Activated CD8-positive, alpha-beta memory T cell treated with anti-CD3 and anti-CD28 coated beads, Interleukin-2, amount 10 ng/mL, durations not matched to agents 7 days and 5 days (primary cell): ENCODE measurements at regions not wholly inside any gene's neighbourhood (a gene's known extent, or its start where the extent isn't known, plus 50 kb on each side); places are given as distances from the start of the nearest gene placed in this dataset.
"Not testable (repeated sequence)": the region's sequence is repeated elsewhere in the genome, so short reads cannot be mapped to it uniquely, and the experiment has no call there.

Experiments used
- ATAC-seq: fragments of 150-1000 bp; cut with Tn5 transposase; one replicate; pipeline ENCODE4 v1.10.0; 2021; ENCODE audit warnings: moderate library complexity
- CTCF ChIA-PET: fragments of 350-600 bp; sonication (Branson Sonifier 250); formaldehyde crosslinking; loops from one replicate; lab custom pipeline; 2021; ENCODE audit warnings: antibody characterized with exemption; lab: Charles Lee
- DNase-seq: peaks from one replicate; pipeline ENCODE4 v3.0.0-alpha.2; 2020
- H3K27ac Mint-ChIP-seq: one replicate; pipeline ENCODE4 v1.8.0; 2021; ENCODE audit warnings: mild to moderate bottlenecking, mixed read lengths
- H3K27me3 Mint-ChIP-seq: one replicate; pipeline ENCODE4 v1.8.0; 2021; ENCODE audit warnings: mixed read lengths
- H3K36me3 Mint-ChIP-seq: one replicate; pipeline ENCODE4 v1.8.0; 2021; ENCODE audit warnings: mild to moderate bottlenecking, mixed read lengths
- H3K4me1 Mint-ChIP-seq: one replicate; pipeline ENCODE4 v1.8.0; 2021; ENCODE audit warnings: mixed read lengths
- H3K4me3 Mint-ChIP-seq: one replicate; pipeline ENCODE4 v1.8.0; 2021; ENCODE audit warnings: mild to moderate bottlenecking, moderate library complexity, mixed read lengths
- H3K9me3 Mint-ChIP-seq: one replicate; pipeline ENCODE4 v1.8.0; 2022; ENCODE audit warnings: low read depth, mixed read lengths

GRCh38 chr12:75865315-75865714 lies 166.3 kb downstream of the PHLDA1 start:
- CTCF ChIA-PET: no interaction called here
- H3K27ac Mint-ChIP-seq: no peak overlapping the region
- H3K4me3 Mint-ChIP-seq: no peak overlapping the region
- peaks cover 4% of the 10 kb centered on the region for H3K9me3 Mint-ChIP-seq
- DNase-seq (no peak), ATAC-seq (no peak)
- H3K36me3 Mint-ChIP-seq: peaks cover 6% of the 10 kb centered on the region
- H3K4me1 Mint-ChIP-seq: peaks cover 7% of the 10 kb centered on the region
- no peaks in the 10 kb centered on the region for H3K27me3 Mint-ChIP-seq

- peaks cover 6% of the 10 kb centered on the region for H3K36me3 Mint-ChIP-seq
- ATAC-seq (no peak), DNase-seq (no peak)
- H3K4me3 Mint-ChIP-seq: no peak overlapping the region
- peaks cover 4% of the 10 kb centered on the region for H3K9me3 Mint-ChIP-seq
- H3K27me3 Mint-ChIP-seq: no peaks in the 10 kb centered on the region
- no peak overlapping the region for H3K27ac Mint-ChIP-seq
- H3K4me1 Mint-ChIP-seq: peaks cover 7% of the 10 kb centered on the region
- CTCF ChIA-PET: no interaction called here
Observed at GRCh38 chr12:75864161-75864560, 167.4 kb downstream of the PHLDA1 start.

GRCh38 chr12:75863533-75863932 lies 168.0 kb downstream of the PHLDA1 start:
- peaks cover 7% of the 10 kb centered on the region for H3K4me1 Mint-ChIP-seq
- peaks cover 4% of the 10 kb centered on the region for H3K9me3 Mint-ChIP-seq
- ATAC-seq (no peak), DNase-seq (no peak)
- CTCF ChIA-PET: no interaction called here
- H3K27ac Mint-ChIP-seq: no peak overlapping the region
- H3K27me3 Mint-ChIP-seq: no peaks in the 10 kb centered on the region
- H3K4me3 Mint-ChIP-seq: no peak overlapping the region
- peaks cover 6% of the 10 kb centered on the region for H3K36me3 Mint-ChIP-seq

DNA sequence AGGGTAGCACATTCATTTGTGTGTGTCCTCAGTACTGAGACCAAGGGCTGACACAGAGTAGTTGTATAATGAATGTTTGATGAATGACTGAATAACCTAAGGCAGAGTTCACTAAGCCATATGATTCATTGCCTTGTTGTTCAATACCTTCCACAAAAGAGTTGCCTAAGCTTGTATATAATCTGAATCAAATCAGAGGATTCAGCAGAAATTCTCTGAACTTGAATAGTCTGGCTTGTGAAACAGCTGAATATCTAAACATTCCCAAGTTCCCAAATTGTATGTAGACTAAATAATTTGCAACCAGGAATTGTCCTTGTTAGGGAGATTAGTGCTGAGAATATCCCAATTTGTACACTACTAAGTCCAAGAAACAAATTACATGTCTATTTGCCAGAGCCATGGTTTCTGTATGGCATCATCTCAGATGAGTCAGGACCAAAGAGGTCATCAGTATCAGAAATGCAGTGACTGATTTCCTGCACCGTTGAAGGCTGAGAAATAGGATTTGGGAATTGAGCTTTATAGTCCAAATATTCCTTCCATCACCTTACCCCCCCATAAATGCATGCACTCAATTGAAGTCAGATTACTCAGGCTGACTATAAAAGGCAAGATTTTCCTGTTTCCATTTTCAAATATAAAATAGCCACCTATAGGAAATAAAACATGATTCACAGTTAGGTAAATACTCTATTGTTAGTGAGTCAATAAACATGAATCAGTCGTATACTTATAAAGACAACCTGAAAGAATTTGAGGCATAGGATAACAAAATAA lies 168.7 kb downstream of the PHLDA1 start:
- Mint-ChIP-seq H3K36me3 (peaks cover 6% of the 10 kb centered on the region), H3K27me3 (no peaks in the 10 kb centered on the region), H3K27ac (no peak overlapping the region), H3K4me1 (peaks cover 7% of the 10 kb centered on the region), H3K4me3 (no peak overlapping the region), H3K9me3 (peaks cover 4% of the 10 kb centered on the region)
- no peak for ATAC-seq
- CTCF ChIA-PET: no interaction called here
- DNase-seq: no peak

GRCh38 chr12:75859868-75860267 lies 171.7 kb downstream of the PHLDA1 start:
- Mint-ChIP-seq H3K9me3 (no peaks in the 10 kb centered on the region), H3K4me1 (no peaks in the 10 kb centered on the region), H3K27ac (no peak overlapping the region), H3K27me3 (peaks cover 4% of the 10 kb centered on the region), H3K4me3 (no peak overlapping the region), H3K36me3 (no peaks in the 10 kb centered on the region)
- CTCF ChIA-PET: no interaction called here
- ATAC-seq: no peak
- DNase-seq: no peak

DNA sequence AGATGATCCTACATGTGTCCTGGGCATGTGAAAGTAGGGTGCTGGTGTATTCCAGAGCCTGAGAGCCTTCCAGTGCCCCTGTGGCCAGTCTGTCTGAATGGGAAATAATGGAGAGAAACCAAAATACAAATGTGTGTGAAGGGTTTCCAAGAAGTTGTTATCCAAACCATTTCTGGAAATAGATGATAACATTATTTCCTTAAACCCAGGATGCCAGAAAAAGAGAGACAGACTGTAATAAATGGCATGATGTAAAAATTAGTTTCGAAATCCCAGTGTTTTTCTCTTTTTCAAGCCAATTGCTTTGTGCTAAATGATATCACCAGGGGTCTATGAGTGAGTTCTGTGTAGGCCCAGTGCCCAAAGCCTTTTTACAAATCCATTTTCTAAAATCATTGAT lies 175.3 kb downstream of the PHLDA1 start:
- H3K4me1 Mint-ChIP-seq: no peaks in the 10 kb centered on the region
- H3K36me3 Mint-ChIP-seq: no peaks in the 10 kb centered on the region
- DNase-seq (no peak), ATAC-seq (no peak)
- H3K9me3 Mint-ChIP-seq: no peaks in the 10 kb centered on the region
- H3K27me3 Mint-ChIP-seq: peaks cover 27% of the 10 kb centered on the region
- no peak overlapping the region for H3K27ac Mint-ChIP-seq
- CTCF ChIA-PET: no interaction called here
- H3K4me3 Mint-ChIP-seq: no peak overlapping the region

- H3K4me1 Mint-ChIP-seq: peaks cover 2% of the 10 kb centered on the region
- H3K9me3 Mint-ChIP-seq: no peaks in the 10 kb centered on the region
Observed at GRCh38 chr12:75855360-75855759, 176.2 kb downstream of the PHLDA1 start.

GRCh38 chr12:75854681-75855309 lies 176.8 kb downstream of the PHLDA1 start:
- CTCF ChIA-PET: interaction anchor here (0.7 to 1.4 kb wide), 2 partner anchors 10 to 13 kb away, joined by 3 read pairs; no protein-coding TSS in a partner anchor
- Mint-ChIP-seq H3K27ac (no peak overlapping the region), H3K4me3 (no peak overlapping the region), H3K4me1 (peaks cover 6% of the 10 kb centered on the region), H3K9me3 (no peaks in the 10 kb centered on the region), H3K27me3 (peaks cover 27% of the 10 kb centered on the region), H3K36me3 (peaks cover 4% of the 10 kb centered on the region)
- DNase-seq: no peak
- ATAC-seq: no peak

More at GRCh38 chr12:75855360-75855759, 176.2 kb downstream of the PHLDA1 start:
- DNase-seq (no peak), ATAC-seq (no peak)
- Mint-ChIP-seq H3K27ac (no peak overlapping the region), H3K4me3 (no peak overlapping the region), H3K27me3 (peaks cover 27% of the 10 kb centered on the region), H3K36me3 (peaks cover 2% of the 10 kb centered on the region)
- CTCF ChIA-PET: interaction anchor here (0.7 kb wide), 1 partner anchor 12 kb away, joined by 3 read pairs; no protein-coding TSS in a partner anchor

DNA sequence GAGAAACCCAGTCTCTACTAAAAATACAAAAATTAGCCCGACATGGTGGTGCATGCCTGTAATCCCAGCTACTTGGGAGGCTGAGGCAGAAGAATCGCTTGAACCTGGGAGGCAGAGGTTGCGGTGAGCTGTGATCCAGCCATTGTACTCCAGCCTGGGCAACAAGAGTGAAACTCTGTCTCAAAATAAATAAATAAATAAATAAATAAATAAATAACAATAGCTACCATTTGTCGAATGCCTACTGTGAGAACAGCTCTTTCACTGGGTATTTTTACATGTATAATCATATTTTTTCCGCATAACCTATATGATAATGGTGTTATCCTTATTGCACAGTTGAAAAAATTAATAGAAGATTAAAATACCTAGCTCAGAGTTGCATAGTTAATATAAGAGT lies 177.4 kb downstream of the PHLDA1 start:
- H3K4me3 Mint-ChIP-seq, DNase-seq, H3K27ac Mint-ChIP-seq, H3K4me1 Mint-ChIP-seq, H3K36me3 Mint-ChIP-seq, H3K9me3 Mint-ChIP-seq, ATAC-seq: not testable (repeated sequence)
- peaks cover 27% of the 10 kb centered on the region for H3K27me3 Mint-ChIP-seq
- CTCF ChIA-PET: interaction anchor here (1.4 kb wide), 1 partner anchor 10 kb away, joined by 3 read pairs; no protein-coding TSS in a partner anchor

- DNase-seq (no peak), ATAC-seq (no peak)
- Mint-ChIP-seq H3K4me1 (peaks cover 8% of the 10 kb centered on the region), H3K36me3 (peaks cover 4% of the 10 kb centered on the region), H3K27me3 (peaks cover 27% of the 10 kb centered on the region), H3K9me3 (no peaks in the 10 kb centered on the region), H3K27ac (no peak overlapping the region), H3K4me3 (no peak overlapping the region)
- CTCF ChIA-PET: interaction anchor here (1.4 kb wide), 1 partner anchor 9 kb away, joined by 3 read pairs; no protein-coding TSS in a partner anchor
Observed at GRCh38 chr12:75853626-75854025, 177.9 kb downstream of the PHLDA1 start.

DNA sequence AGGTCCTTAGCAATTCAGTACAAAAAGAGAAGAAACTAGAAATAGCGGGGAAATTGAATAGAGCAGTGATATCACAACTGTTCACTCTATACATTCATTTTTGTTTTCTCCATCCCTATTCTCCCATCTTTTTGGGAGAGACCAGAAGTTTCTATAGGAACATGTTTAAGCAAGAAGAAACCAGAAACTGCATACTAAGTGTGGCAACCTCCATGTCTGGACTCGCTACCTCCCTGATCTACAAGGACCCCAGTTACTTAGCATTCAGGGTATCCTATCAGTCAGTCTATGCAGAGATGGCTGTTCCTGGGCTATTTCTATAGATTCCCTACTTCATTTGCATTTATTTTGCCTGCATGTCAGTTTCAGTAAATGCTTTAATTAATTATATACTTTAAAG lies 178.6 kb downstream of the PHLDA1 start:
- DNase-seq (no peak), ATAC-seq (no peak)
- peaks cover 10% of the 10 kb centered on the region for H3K4me1 Mint-ChIP-seq
- no peak overlapping the region for H3K27ac Mint-ChIP-seq
- peaks cover 27% of the 10 kb centered on the region for H3K27me3 Mint-ChIP-seq
- H3K36me3 Mint-ChIP-seq: peaks cover 4% of the 10 kb centered on the region
- H3K9me3 Mint-ChIP-seq: no peaks in the 10 kb centered on the region
- CTCF ChIA-PET: no interaction called here
- no peak overlapping the region for H3K4me3 Mint-ChIP-seq

DNA sequence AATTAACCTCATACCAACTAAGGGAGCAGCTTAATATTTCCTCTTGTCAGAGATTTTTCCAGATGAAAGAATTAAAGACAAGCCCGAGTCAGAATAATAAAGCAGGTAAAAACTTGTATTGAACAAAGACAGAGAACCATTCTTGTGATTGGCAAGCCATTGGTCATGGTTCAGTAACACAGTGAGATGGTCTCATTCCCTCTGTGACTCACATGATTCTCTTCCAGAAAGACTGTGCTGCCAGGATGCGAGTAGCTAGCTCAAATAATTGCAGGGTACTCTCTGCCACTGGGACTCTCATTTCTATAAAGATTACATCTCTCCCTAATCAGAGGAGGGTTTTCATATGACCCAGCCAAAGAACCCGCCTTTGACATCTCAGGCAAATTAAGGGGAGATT lies 179.4 kb downstream of the PHLDA1 start:
- DNase-seq (no peak), ATAC-seq (no peak)
- Mint-ChIP-seq H3K27me3 (peaks cover 27% of the 10 kb centered on the region), H3K4me1 (peaks cover 10% of the 10 kb centered on the region), H3K36me3 (peaks cover 6% of the 10 kb centered on the region), H3K27ac (no peak overlapping the region), H3K4me3 (no peak overlapping the region), H3K9me3 (no peaks in the 10 kb centered on the region)
- CTCF ChIA-PET: no interaction called here

GRCh38 chr12:75850721-75851462 lies 180.7 kb downstream of the PHLDA1 start:
- DNase-seq: no peak
- Mint-ChIP-seq H3K4me1 (peaks cover 10% of the 10 kb centered on the region), H3K27ac (no peak overlapping the region), H3K27me3 (peaks cover 27% of the 10 kb centered on the region), H3K4me3 (no peak overlapping the region), H3K9me3 (peaks cover 5% of the 10 kb centered on the region), H3K36me3 (peaks cover 7% of the 10 kb centered on the region)
- CTCF ChIA-PET: no interaction called here
- ATAC-seq: no peak
